ENCODE measurements at regions not wholly inside any gene's neighbourhood (a gene's known extent, or its start where the extent isn't known, plus 50 kb on each side); places are given as distances from the start of the nearest gene placed in this dataset.
"Not testable (repeated sequence)": the region's sequence is repeated elsewhere in the genome, so short reads cannot be mapped to it uniquely, and the experiment has no call there.

- DNase-seq: peak; percentile 14
Observed at GRCh38 chr5:34189752-34190411, 146.9 kb upstream of the C1QTNF3 start.

DNA sequence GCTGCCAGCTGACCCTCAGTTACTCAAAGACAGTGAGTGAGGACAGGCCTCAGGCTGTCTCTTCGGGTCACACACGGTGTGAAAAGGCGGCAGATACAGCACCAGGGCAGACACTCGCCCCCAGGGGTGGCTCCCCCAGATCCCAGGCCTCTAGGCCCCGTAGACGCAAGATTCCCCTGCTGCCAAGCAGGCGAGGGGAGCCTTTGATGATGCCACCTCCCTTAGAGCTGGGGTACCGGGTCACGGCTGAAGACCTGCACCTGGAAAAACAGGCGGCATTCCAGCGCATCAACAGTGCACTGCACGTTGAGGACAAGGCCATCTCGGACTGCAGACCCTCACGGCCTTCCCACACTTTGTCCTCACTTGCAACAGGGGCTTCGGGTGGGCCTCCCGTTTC is 147.5 kb upstream of the C1QTNF3 start:
- DNase-seq: peak; percentile 21

DNA sequence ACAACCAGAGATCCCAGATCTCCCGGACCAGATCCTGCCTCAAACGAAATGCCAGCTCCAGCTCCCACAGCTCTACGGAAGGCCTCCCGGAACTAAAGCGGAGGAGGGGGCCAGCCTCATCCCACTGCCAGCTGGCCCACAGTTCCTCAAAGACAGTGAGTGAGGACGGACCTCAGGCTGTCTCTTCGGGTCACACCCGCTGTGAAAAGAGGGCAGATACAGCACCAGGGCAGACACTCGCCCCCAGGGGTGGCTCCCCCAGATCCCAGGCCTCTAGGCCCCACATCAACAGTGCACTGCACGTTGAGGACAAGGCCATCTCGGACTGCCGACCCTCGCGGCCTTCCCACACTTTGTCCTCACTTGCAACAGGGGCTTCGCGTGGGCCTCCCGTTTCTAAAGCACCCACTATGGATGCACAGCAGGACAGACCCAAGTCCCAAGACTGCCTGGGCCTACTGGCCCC is 148.3 kb upstream of the C1QTNF3 start:
- peak; percentile 26 for DNase-seq

DNA sequence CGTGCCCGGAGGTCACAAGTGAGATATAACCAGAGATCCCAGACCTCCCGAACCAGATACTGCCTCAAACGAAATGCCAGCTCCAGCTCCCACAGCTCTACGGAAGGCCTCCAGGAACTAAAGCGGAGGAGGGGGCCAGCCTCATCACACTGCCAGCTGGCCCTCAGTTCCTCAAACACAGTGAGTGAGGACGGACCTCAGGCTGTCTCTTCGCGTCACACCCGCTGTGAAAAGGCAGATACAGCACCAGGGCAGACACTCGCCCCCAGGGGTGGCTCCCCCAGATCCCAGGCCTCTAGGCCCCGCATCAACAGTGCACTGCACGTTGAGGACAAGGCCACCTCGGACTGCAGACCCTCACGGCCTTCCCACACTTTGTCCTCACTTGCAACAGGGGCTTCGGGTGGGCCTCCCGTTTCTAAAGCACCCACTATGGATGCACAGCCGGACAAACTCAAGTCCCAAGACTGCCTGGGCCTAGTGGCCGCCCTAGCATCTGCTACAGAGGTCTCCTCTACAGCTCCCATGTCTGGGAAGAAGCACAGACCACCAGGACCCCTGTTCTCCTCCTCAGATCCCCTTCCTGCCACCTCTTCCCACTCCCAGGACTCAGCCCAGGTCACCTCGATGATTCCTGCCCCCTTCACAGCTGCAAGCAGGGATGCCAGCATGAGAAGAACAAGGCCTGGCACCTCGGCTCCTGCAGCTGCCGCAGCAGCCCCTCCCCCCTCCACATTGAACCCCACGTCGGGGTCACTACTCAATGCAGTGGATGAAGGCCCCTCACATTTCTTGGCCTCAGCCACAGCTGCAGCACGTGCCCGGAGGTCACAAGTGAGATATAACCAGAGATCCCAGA is 149.3 kb upstream of the C1QTNF3 start:
- DNase-seq: peak; percentile 17

GRCh38 chr5:34192923-34193262 is 149.9 kb upstream of the C1QTNF3 start:
- DNase-seq: not testable (repeated sequence)

DNA sequence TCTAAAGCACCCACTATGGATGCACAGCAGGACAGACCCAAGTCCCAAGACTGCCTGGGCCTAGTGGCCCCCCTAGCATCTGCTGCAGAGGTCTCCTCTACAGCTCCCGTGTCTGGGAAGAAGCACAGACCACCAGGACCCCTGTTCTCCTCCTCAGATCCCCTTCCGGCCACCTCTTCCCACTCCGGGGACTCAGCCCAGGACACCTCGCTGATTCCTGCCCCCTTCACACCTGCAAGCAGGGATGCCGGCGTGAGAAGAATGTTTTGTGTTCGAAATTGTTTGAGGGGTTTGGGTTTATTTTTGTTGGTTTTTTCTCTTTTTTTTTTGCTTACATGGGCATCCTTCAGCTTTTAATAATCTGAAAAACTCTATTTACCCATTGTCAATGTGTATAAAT is 150.3 kb upstream of the C1QTNF3 start:
- not testable (repeated sequence) for DNase-seq

- peak; percentile 12 for DNase-seq
Observed at GRCh38 chr5:34193804-34194203, 150.8 kb upstream of the C1QTNF3 start.

DNA sequence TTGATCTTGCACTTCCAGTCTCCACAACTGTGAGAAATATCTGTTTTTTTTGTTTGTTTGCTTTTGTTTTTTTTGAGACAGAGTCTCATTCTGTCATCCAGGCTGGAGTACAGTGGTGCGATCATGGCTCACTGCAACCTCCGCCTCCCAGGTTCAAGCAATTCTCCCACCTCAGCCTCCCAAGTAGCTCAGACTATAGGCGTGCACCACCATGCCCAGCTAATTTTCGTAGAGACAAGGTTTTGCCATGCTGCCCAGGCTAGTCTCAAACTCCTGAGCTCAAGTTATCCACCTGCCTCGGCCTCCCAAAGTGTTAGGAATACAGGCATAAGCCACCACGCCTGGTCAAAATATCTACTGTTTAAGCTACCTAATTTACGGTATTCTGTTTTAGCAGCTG is 153.1 kb upstream of the C1QTNF3 start:
- DNase-seq: not testable (repeated sequence)

- not testable (repeated sequence) for DNase-seq
Observed at GRCh38 chr5:34205347-34205746, 162.3 kb upstream of the C1QTNF3 start.

GRCh38 chr5:34217386-34217785 is 174.4 kb upstream of the C1QTNF3 start:
- DNase-seq: not testable (repeated sequence)

DNA sequence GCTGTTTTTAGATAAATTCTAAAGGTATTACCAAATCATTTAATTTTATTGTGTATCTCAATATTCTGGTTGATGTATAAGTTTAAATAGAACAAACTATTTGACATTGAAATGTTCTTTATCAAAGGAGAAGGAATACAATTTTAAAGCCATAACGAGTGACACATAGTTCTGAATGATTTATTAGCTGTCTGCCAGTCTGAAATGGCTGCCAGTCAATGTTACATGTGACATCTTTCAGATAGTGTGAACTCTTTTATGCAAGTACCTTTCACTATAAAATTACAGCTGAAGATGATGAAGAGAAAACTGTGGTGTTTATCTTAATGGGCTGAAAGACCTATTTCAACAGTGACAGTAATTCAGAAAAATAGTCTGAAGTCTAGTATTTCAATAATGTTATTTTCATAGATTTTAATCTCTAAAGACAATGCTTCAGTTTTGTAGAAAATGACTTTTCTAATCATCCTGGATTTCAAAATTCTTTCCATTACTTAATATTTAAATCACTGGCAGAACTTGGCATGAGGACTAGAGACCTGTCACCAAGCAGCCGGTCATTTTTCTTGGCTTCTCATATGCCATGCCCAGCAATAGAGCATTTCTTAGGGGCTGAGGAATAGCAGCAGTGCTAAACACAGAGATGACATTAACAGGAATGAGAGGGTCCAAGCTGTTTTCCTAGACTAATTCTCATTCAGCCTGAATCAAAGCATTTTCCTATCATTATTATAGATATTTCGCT is 178.5 kb upstream of the C1QTNF3 start:
- not testable (repeated sequence) for DNase-seq

DNA sequence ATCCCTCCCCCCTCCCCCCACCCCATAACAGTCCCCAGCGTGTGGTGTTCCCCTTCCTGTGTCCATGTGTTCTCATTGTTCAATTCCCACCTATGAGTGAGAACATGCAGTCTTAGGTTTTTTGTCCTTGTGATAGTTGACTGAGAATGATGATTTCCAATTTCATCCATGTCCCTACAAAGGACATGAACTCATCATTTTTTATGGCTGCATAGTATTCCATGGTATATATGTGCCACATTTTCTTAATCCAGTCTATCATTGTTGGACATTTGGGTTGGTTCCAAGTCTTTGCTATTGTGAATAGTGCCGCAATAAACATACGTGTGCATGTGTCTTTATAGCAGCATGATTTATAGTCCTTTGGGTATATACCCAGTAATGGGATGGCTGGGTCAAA is 180.1 kb upstream of the C1QTNF3 start:
- not testable (repeated sequence) for DNase-seq

DNA sequence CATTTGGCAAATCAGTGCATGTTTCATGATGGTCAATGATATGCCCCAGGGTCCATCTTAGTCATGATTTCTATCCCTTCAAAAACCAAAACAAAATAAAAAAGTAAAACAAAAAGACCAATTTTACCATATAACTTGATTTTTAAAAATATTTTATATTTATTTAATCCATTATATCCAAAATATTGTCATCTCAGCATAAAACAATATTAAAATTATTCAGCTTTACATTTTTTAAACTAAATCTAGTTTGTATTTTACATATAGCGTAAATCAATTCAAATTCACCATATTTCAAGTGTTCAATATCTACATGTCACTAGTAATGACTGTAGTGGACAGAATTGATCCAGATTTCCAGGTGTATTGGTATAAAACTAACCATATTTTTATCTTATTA is 187.4 kb upstream of the C1QTNF3 start:
- not testable (repeated sequence) for DNase-seq

DNA sequence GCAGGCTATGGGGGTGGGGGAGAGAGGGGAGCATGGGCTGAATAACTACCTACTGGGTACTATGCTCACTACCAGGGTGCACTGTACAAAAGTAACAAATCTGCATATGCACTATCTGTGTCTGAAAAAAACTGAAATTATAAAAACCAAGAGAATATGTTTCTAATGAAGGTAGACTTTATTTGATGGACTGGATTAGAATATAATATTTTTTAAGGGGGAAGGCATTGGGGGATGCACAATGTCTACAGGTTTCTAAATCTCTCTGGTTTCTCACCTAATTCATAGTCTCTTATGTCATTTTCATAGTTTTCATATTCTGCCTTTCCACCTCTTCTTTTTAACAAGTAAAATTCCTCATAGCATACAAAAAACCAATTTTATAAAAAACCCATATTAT is 200.8 kb upstream of the C1QTNF3 start:
- peak; percentile 0 for DNase-seq

GRCh38 chr5:34244281-34245031 is 201.4 kb upstream of the C1QTNF3 start:
- DNase-seq: peak; percentile 83

DNA sequence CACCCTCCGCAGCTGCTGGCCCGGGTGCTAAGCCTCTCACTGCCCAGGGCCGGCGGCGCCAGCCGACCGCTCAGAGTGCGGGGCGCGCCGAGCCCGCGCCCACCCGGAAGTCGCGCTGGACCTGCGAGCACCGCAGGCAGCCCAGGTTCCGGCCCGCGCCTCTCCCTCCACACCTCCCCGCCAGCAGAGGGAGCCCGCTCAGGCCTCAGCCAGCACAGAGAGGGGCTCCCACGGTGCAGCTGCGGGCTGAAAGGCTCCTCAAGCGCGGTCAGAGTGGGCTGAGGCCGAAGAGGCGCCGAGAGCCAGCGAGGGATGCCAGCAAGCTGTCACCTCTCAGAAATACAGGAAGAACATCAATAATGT is 202.0 kb upstream of the C1QTNF3 start:
- not testable (repeated sequence) for DNase-seq

GRCh38 chr5:34245813-34246212 is 202.8 kb upstream of the C1QTNF3 start:
- DNase-seq: peak; percentile 6

- DNase-seq: not testable (repeated sequence)
Observed at GRCh38 chr5:34258598-34258997, 215.6 kb upstream of the C1QTNF3 start.

GRCh38 chr5:34261020-34261419 is 218.0 kb upstream of the C1QTNF3 start:
- not testable (repeated sequence) for DNase-seq

GRCh38 chr5:34266151-34266550 is 223.1 kb upstream of the C1QTNF3 start:
- DNase-seq: not testable (repeated sequence)

DNA sequence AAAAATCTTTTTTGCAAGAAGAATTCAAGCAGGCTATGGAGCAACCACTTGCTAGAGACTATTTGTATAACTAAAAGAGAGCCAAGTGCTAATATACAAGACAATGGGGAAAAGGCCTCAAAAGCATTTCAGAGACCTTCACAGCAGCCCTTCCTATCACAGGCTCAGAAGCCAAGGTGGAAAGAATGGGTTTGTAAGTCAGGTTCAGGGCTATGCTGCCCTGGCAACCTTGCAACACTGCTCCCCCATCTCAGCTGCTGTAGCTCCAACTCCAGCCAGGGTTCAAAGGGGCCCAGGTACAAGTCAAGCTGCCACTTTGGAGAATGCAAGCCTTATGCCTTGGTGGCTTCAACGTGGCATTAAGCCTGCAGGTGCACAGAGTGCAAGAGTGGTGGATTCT is 253.7 kb upstream of the C1QTNF3 start:
- not testable (repeated sequence) for DNase-seq

DNA sequence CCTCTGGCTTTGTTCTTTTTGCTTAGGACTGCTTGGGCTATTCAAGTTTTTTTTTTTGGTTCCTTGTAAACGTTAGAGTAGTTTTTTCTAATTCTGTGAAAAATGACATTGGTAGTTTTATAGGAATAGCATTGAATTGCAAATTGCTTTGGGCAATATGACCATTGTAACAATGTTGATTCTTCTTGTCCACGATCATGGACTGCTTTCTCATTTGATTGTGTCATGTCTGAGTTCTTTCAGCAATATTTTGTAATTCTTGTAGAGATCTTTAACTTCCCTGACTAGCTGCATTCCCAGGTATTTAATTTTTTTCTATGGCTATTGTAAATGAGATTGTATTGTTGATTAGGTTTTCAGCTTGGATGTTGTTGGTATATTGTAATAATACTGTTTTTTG is 286.2 kb upstream of the C1QTNF3 start:
- not testable (repeated sequence) for DNase-seq
